GM18873 (cell line): ENCODE measurements at regions not wholly inside any gene's neighbourhood (a gene's known extent, or its start where the extent isn't known, plus 50 kb on each side); places are given as distances from the start of the nearest gene placed in this dataset.

Source experiments
- ATAC-seq: cut with Tn5 transposase; IDR thresholded peaks from one replicate; pipeline ENCODE4 v1.9.1; 2021; ENCODE audit warnings: mild to moderate bottlenecking, moderate library complexity, moderate number of reproducible peaks; ENCODE audit not compliant: unreplicated experiment, low FRiP score

DNA sequence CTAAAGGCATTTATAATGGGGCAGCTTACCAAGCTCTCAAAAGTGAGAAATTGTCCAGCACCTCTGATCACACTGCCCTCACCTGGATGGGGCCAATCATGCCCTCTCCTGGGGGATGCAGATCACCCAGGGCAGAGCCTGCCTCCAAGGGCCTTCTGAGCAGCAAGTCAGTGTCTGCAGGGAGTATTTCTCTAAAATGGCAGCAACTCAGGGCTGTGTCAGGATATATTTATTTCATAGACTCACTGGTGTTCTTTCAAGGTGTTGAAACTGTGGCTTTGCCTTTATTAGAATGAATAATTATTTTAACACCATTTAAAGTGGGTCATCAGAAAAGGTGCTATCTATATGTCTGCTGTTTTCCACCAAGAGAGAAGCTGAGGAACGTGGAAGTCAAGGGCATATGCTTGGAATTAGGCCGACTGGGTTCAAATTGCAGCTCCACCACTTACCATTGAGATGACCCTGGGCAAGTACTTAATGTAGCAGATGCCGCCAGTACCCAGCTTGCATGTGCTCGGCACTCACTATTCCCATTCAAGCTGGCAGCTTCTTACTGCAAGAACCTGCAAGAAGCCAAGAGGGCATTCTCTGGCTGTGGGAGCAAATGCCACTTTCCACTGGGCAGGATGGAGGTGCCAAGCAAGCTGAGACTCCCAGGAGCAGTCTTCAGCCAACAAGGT is 590.0 kb downstream of the BCOR start:
- no peak for ATAC-seq

- ATAC-seq: no peak
Measured at GRCh38 chrX:39508300-39508692, 589.5 kb downstream of the BCOR start.

DNA sequence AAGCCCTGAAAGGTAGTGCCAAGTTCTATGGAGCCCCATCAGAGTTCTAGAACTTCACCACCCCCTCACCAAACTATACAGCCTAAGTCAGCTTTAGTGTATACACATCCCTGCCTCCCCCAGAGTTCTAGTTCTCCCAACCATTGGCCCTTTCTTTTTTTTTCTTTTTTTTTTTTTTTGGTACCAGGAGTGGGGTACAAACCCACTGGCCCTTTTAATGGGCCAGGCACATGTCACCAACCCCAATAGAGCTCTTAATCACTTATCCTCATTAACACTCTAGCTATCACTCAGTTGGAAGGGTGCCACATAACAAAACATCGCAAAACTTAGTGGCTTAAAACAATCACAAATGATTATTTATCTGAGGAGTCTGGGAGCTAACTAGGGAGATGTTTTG is 588.6 kb downstream of the BCOR start:
- ATAC-seq: no peak

DNA sequence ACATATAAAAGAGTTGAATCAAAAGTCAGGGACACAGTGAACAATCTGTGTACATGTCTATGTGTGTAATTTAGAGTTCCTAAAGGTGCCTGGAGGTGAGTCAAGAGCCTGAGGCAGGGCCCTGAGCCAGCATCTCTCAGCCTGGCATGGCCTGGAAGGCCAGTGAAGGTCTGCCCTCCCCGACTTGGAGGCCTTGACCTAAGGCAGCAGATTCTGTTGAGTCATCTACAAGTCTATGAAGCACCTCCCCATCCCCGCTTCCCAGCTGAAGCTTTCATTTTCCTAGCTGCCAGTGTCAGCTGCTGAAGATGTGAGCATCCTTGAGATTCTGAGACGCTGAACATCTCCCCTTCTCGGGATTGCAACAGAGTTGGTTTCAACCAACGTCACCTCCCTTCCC is 583.9 kb downstream of the BCOR start:
- ATAC-seq: no peak

GRCh38 chrX:39514801-39515200 is 583.0 kb downstream of the BCOR start:
- ATAC-seq: no peak

- no peak for ATAC-seq
Measured at GRCh38 chrX:39516427-39516841, 581.3 kb downstream of the BCOR start.

DNA sequence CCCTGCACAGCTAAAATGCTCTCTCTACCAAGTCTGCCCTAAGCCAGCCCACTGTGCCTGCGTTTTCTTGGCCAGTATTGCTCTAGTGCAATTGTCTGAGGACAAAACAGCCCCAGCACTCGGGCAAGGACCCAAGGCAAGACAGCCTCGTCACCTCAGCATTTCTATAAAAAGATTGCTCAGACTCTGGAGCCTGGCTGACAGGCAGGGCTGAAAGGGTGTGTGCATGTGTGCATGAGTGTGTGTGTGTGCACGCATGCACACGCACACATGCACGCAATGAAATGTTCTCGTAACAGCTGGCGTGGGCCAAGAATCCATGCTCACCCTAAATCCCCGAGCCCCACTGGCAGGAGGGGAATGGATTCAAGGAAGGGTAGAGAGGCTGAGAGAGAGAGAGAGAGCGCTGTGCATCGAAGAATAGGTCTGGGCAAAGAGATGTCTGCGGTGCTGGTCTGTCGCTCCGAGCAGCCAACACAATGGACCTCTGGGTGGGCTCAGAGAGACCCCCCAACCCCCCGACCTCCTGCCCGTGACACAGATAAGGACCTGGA is 579.2 kb downstream of the BCOR start:
- ATAC-seq: no peak

GRCh38 chrX:39519030-39519488 is 578.7 kb downstream of the BCOR start:
- no peak for ATAC-seq

DNA sequence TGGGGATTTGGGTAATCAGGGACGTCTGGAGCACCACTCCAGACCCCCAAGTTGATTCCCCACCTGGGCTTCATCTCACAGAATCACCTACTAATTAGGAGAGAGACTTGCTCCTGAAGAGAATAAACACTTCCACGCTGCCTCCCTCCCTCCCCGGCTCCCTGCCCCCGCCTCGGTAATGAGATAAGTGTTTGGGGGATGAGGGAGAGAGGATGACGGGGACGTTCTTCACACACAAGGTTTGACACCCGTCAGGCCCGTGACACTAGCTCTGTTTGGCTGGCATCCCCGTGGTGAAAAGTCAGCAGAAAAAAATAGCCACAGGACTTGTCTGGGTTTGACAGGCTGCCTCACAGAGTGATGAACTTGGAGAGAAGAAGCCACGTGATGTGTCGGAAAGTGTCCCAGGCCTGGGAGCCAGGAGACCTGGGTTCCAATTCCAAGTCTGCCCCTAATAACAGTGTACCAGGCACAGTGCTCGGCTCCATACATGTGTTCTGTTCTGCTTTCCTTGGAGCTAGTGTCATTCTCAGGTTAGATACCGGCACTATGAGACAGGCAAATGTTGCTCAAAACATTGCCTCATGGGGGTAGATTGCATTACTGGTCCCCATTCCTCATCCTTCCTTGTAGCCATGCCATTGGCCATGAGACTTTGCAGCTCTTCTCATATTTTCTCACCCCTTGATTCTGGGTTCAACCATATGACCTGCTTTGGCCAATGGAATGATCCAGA is 578.0 kb downstream of the BCOR start:
- no peak for ATAC-seq

- no peak for ATAC-seq
Measured at GRCh38 chrX:39525758-39526157, 572.0 kb downstream of the BCOR start.

- no peak for ATAC-seq
Measured at GRCh38 chrX:39527025-39527424, 570.7 kb downstream of the BCOR start.

DNA sequence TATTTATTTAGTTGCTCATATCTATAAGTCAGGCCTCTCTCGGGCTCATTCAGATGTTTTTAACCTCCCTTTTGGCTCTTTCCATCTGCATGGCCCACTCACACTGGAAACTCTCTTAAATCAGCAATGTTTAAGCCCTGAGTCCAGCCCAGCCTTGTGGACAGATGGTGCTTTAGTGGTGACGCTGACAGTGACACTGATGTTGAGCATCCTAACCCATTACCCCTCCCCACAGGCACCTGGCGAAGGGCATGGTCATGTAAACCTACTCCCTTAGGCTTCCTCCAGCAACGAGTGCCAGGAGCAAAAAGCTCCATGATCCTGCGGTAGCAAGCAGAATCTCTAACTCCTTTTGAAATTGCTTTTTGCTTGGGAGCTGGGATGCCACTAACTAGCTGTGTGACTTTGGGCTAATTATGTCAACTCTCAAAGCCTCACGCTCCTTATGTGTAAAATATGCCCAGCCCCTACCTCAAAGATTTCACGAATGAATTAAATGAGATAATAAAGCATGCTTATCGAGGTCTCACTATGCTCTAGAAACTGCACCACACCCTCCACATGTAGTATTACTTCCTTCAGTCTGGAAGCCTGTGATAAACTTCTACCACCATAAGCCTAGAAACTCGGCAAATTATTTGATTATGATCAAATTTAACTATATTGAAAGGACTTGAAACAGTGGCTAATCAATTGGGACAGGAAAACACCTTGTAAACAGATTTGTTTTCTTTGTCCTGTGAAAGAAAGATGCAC is 569.4 kb downstream of the BCOR start:
- ATAC-seq: no peak

- no peak for ATAC-seq
Measured at GRCh38 chrX:39532761-39533160, 565.0 kb downstream of the BCOR start.

GRCh38 chrX:39534949-39535348 is 562.8 kb downstream of the BCOR start:
- no peak for ATAC-seq

DNA sequence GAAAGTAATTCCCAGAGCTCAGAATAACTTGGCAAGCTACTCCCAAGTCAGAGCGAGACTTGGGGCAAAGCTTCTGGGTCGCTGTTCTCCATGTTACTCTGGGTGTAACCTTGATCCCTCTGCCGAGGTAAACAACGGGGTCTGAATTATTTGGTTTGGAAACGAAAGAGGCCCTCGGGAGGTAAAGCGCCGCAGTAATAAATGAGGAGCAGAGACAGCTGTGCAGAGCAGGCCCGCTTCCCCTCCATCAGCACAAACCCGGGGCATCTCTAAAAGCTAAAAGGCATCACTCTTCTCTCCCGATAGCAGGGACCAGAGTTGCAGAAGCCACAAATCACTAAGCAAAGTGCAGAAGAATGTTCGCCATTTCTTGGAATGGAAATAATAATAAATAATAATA is 561.5 kb downstream of the BCOR start:
- no peak for ATAC-seq

DNA sequence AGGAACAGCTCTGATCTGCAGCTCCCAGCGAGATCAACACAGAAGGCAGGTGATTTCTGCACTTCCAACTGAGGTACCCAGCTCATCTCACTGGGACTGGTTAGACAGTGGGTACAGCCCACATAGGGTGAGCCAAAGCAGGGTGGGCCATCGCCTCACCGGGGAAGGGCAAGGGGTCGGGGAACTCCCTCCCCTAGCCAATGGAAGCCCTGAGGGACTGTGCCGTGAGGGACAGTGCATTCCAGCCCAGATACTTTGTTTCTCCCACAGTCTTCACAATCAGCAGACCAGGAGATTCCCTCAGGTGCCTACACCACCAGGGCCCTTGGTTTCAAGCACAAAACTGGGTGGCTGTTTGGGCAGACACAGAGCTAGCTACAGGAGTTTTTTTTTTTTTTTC is 555.9 kb downstream of the BCOR start:
- ATAC-seq: no peak

GRCh38 chrX:39542316-39542715 is 555.4 kb downstream of the BCOR start:
- no peak for ATAC-seq

DNA sequence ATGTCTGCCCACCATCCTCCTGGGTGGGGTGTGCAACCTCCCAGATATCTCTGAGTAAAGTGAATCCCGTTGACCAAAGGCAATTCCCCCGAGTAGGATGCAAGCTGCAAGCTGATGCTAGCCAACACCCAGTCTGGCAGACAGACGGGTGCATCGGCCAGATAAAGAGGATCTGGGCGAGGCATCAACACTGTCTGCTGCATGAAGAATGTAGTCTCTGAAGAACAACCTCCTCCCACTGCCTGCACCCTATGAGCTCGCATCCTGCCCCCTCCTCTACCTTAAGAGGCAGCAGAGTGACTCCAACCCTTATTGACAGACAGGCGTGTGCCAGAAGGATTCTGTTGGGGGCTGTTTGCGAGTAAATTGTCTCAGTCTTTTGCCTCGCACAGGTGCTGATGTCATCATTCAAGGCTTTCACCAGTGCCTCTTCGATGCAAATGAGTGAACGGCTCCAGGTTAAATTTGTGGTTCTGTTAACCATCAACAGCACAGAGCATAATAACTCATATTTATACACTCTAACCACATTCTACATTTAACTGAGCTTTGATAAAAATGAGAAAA is 546.9 kb downstream of the BCOR start:
- ATAC-seq: no peak

GRCh38 chrX:39551762-39552161 is 546.0 kb downstream of the BCOR start:
- no peak for ATAC-seq

DNA sequence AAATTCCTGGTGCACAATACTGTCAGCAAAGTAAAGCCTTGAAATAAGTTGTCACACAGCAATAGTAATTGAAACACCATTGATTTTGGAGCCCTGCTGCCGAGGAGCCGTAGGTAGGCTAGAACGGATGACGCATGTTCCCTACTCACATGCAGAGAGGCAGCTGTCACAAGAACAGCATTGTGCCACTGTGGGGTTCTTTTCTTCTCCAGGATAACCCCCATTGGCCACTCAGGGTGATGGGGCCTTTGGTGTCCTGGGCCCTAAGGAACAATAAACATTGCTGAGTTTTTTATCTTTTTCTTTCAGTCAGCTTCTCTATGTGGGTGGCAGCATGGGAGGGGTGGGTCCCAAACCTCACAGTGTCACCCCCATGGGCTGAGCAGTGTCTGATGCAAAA is 542.3 kb downstream of the BCOR start:
- no peak for ATAC-seq

DNA sequence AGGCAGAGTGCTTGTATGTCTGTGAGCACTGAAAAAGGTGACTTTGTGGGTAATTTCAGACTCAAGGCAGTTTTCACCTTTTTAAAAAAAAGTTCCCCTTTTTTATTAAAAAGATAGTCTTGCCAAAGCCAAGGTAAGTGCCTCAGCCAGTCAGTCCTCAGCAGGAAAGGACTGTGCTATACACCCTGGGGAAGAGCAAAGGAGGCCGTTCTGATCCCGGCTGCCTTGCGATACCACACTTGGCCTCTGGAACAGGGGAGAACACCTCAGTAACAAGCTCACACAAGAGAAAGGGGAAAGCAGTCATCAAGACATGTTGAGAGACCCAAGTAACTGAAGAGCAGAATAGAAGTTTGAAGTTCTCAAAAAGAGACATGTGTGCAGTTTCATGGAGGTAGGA is 541.7 kb downstream of the BCOR start:
- ATAC-seq: no peak
